GM20000 (cell line): ENCODE measurements at regions not wholly inside any gene's neighbourhood (a gene's known extent, or its start where the extent isn't known, plus 50 kb on each side); places are given as distances from the start of the nearest gene placed in this dataset.

ENCODE experiments used
- DNase-seq: peaks from one replicate; pipeline ENCODE4 v3.0.0; 2012; ENCODE audit warnings: low spot score
- CTCF ChIP-seq: IDR thresholded peaks from 2 replicates; pipeline ENCODE4 v1.5.1; 2012; ENCODE audit warnings: mild to moderate bottlenecking, control low read depth; ENCODE audit errors: extremely low read depth, missing control alignments

GRCh38 chr11:28965819-28966218 is 857.6 kb downstream of the METTL15 start:
- TF ChIP-seq CTCF: no peak

GRCh38 chr11:28964811-28965210 is 856.6 kb downstream of the METTL15 start:
- no peak for DNase-seq
- no peak for TF ChIP-seq CTCF

More at GRCh38 chr11:28965819-28966218, 857.6 kb downstream of the METTL15 start:
- DNase-seq: no peak

GRCh38 chr11:28963187-28963586 is 855.0 kb downstream of the METTL15 start:
- DNase-seq: no peak
- no peak for TF ChIP-seq CTCF

GRCh38 chr11:28962502-28962901 is 854.3 kb downstream of the METTL15 start:
- DNase-seq: no peak
- no peak for TF ChIP-seq CTCF

GRCh38 chr11:28961726-28962125 is 853.5 kb downstream of the METTL15 start:
- no peak for DNase-seq
- TF ChIP-seq CTCF: no peak

- TF ChIP-seq CTCF: no peak
- no peak for DNase-seq
Observed at GRCh38 chr11:28956446-28956845, 848.3 kb downstream of the METTL15 start.

GRCh38 chr11:28951191-28951590 is 843.0 kb downstream of the METTL15 start:
- no peak for DNase-seq
- no peak for TF ChIP-seq CTCF
